ENCODE measurements at regions not wholly inside any gene's neighbourhood (a gene's known extent, or its start where the extent isn't known, plus 50 kb on each side); places are given as distances from the start of the nearest gene placed in this dataset.

GRCh38 chr2:35821675-35822074, 533.9 kb upstream of the CRIM1 start:
- Histone ChIP-seq H4K20me1 (ENCODE audit: control insufficient read depth, insufficient read depth) (no peaks in the 10 kb centered on the region), H3K9me3 (replicated peaks; ENCODE audit: control insufficient read depth, insufficient read depth, low read length) (no peaks in the 10 kb centered on the region), H3K9ac (ENCODE audit: control insufficient read depth, insufficient read depth, low read length) (no peak overlapping the region), H3K27me3 (replicated peaks in 1 of 2; ENCODE audit: control insufficient read depth in 2 of 2, insufficient read depth in 2 of 2, low read length in 1 of 2) (no peaks in the 10 kb centered on the region), H3K4me3 (no peak overlapping the region), H3K4me1 (ENCODE audit: control insufficient read depth, insufficient read depth, low read length) (no peaks in the 10 kb centered on the region), H3K36me3 (ENCODE audit: control insufficient read depth in 2 of 2, insufficient read depth in 2 of 2, low read length in 1 of 2) (no peaks in the 10 kb centered on the region), H3K27ac (ENCODE audit: control insufficient read depth, insufficient read depth) (no peak overlapping the region), H3K79me2 (ENCODE audit: control insufficient read depth, insufficient read depth, low read length) (no peaks in the 10 kb centered on the region), H2AFZ (ENCODE audit: control insufficient read depth, low read depth, low read length) (no peak overlapping the region), H3K4me2 (ENCODE audit: control insufficient read depth, insufficient read depth) (no peak overlapping the region)
- SMC1A ChIA-PET (ENCODE audit: uncharacterized antibody, unreplicated experiment): no interaction called here
- BruUV-seq (replicated peaks): no TSS peak
- intact Hi-C loops (cut with micrococcal nuclease; ENCODE audit: unreplicated experiment) (no loop called here), in situ Hi-C loops (cut with MboI) (no loop called here)
- CTCF ChIA-PET: no interaction called here
- WGBS (ENCODE audit: insufficient coverage, insufficient replicate concordance, low lambda C conversion rate, missing lambda C conversion rate): 0% methylated on average over 2 of the region's 2 CpGs
- POLR2A ChIA-PET: no interaction called here
- FAIRE-seq (no peak), DNase-seq (ENCODE audit: low read depth, low spot score) (no peak), ATAC-seq (no peak)
- RAD21 ChIA-PET (ENCODE audit: unreplicated experiment): interaction anchor here (0.5 kb wide), 1 partner anchor 300 kb away, joined by 3 read pairs; no protein-coding TSS in a partner anchor
- TF ChIP-seq ESRRA (IDR thresholded peaks at IDR 0.05; ENCODE audit: low read length) (no peak), YY1 (IDR thresholded peaks at IDR 0.05; ENCODE audit: low read depth, low read length) (no peak), TCF3 (IDR thresholded peaks at IDR 0.05; ENCODE audit: borderline replicate concordance, insufficient read depth, low read depth, low read length) (no peak), ZZZ3 (IDR thresholded peaks at IDR 0.05; ENCODE audit: control insufficient read depth, insufficient read length, low read depth) (no peak), MLLT1 (IDR thresholded peaks at IDR 0.05) (no peak), EZH2 (IDR thresholded peaks at IDR 0.05; ENCODE audit: borderline replicate concordance, control insufficient read depth, low read depth, low read length) (no peak), CHD4 (IDR thresholded peaks at IDR 0.05) (no peak), NBN (IDR thresholded peaks at IDR 0.05) (no peak), CEBPZ (IDR thresholded peaks at IDR 0.05; ENCODE audit: low read depth, low read length) (no peak), ZNF687 (IDR thresholded peaks at IDR 0.05) (no peak), CHD2 (IDR thresholded peaks at IDR 0.05; ENCODE audit: borderline replicate concordance, low read depth, low read length) (no peak), REST (IDR thresholded peaks at IDR 0.05; ENCODE audit: low read depth, low read length) (no peak), SMC3 (IDR thresholded peaks at IDR 0.05; ENCODE audit: borderline replicate concordance, low read length) (no peak)

Measured in GM12878 (cell line).